SK-N-SH (cell line): ENCODE measurements at regions not wholly inside any gene's neighbourhood (a gene's known extent, or its start where the extent isn't known, plus 50 kb on each side); places are given as distances from the start of the nearest gene placed in this dataset.

Experiments
- CTCF ChIA-PET: fragments of 300-600, 350-600 bp; formaldehyde crosslinking; extraction: SDS; loops from one replicate; lab custom pipeline; 2021; lab: Yijun Ruan, JAX
- POLR2A ChIA-PET: fragments of 350-600 bp; sonication (Branson Sonifier 250); formaldehyde crosslinking; extraction: SDS; loops from one replicate; lab custom pipeline; 2020; ENCODE audit warnings: antibody characterized with exemption, inconsistent platforms; lab: Yijun Ruan, JAX
- DNase-seq: peaks from one replicate; pipeline ENCODE4 v3.0.0; 2012
- H2AFZ ChIP-seq: fragments of 200-600 bp; sonication (generic); 2 replicates; pipeline ENCODE4 v1.8.1; 2016; ENCODE audit warnings: antibody characterized with exemption, mild to moderate bottlenecking, low read depth
- H3F3A ChIP-seq: fragments of 200-600 bp; sonication (generic); replicated peaks from 2 replicates; pipeline ENCODE3; 2016; ENCODE audit warnings: antibody characterized with exemption, mild to moderate bottlenecking; ENCODE audit not compliant: insufficient read depth
- H3K27ac ChIP-seq, 2 experiments: fragments of 200-500 bp in 1 of 2; fragments of 200-600 bp in 1 of 2; sonication (Bioruptor generic) in 1 of 2; sonication (generic), shearing (Covaris generic) in 1 of 2; 2 replicates each; pipeline versions ENCODE4 v1.5.1 to v1.6.1; 2014 to 2016; ENCODE audit warnings: low read depth in 2 of 2, inconsistent platforms in 1 of 2, low read length in 1 of 2, mild to moderate bottlenecking in 1 of 2, mixed read lengths in 1 of 2
- H3K27me3 ChIP-seq: fragments of 200-600 bp; sonication (generic), shearing (Covaris generic); 2 replicates; pipeline ENCODE4 v1.6.1; 2016; ENCODE audit warnings: mixed run types; ENCODE audit not compliant: insufficient read depth
- H3K36me3 ChIP-seq, 2 experiments: fragments of 200-500 bp in 1 of 2; fragments of 200-600 bp in 1 of 2; sonication (Bioruptor generic) in 1 of 2; sonication (generic) in 1 of 2; replicated peaks in 1 of 2; 2 replicates each; pipeline versions ENCODE3 to v1.5.1; 2014 to 2016; ENCODE audit warnings: low read length in 1 of 2, mild to moderate bottlenecking in 1 of 2; ENCODE audit not compliant: insufficient read depth in 2 of 2, control insufficient read depth in 1 of 2
- H3K4me1 ChIP-seq, 2 experiments: fragments of 200-500 bp in 1 of 2; fragments of 200-600 bp in 1 of 2; sonication (Bioruptor generic) in 1 of 2; sonication (generic), shearing (Covaris generic) in 1 of 2; 2 replicates each; pipeline versions ENCODE4 v1.5.1 to v1.6.1; 2014 to 2016; ENCODE audit warnings: low read depth in 1 of 2, low read length in 1 of 2, mixed run types in 1 of 2; ENCODE audit not compliant: insufficient read depth in 2 of 2, control insufficient read depth in 1 of 2
- H3K4me2 ChIP-seq: fragments of 200-600 bp; sonication (generic), shearing (Covaris generic); 2 replicates; pipeline ENCODE4 v1.6.1; 2017; ENCODE audit warnings: mixed run types
- H3K4me3 ChIP-seq, 2 experiments: fragments of 200-500 bp in 1 of 2; fragments of 200-600 bp in 1 of 2; sonication (Bioruptor generic) in 1 of 2; sonication (generic), shearing (Covaris generic) in 1 of 2; 2 replicates each; pipeline versions ENCODE4 v1.5.1 to v1.8.1; 2014 to 2016; ENCODE audit warnings: low read depth in 2 of 2, inconsistent platforms in 1 of 2, low read length in 1 of 2, mild to moderate bottlenecking in 1 of 2, mixed read lengths in 1 of 2, moderate library complexity in 1 of 2
- H3K79me2 ChIP-seq: fragments of 200-600 bp; sonication (generic); 2 replicates; pipeline ENCODE4 v1.8.1; 2017; ENCODE audit warnings: mild to moderate bottlenecking; ENCODE audit not compliant: insufficient read depth
- H3K9ac ChIP-seq: fragments of 200-600 bp; sonication (generic); 2 replicates; pipeline ENCODE4 v1.6.1; 2017; ENCODE audit warnings: mixed run types
- H3K9me2 ChIP-seq: fragments of 200-600 bp; sonication (generic); 2 replicates; pipeline ENCODE4 v1.6.1; 2017; ENCODE audit warnings: mixed run types
- H3K9me3 ChIP-seq: fragments of 200-600 bp; sonication (generic); 2 replicates; pipeline ENCODE4 v1.6.1; 2017; ENCODE audit warnings: mixed run types, mild to moderate bottlenecking, moderate library complexity
- H4K20me1 ChIP-seq: fragments of 200-600 bp; sonication (generic); 2 replicates; pipeline ENCODE4 v1.6.1; 2017; ENCODE audit warnings: mild to moderate bottlenecking, mixed run types; ENCODE audit not compliant: insufficient read depth
- CHD2 ChIP-seq: fragments of 150-350 bp; IDR thresholded peaks from 2 replicates; pipeline ENCODE4 v1.6.1; 2018; ENCODE audit warnings: low read length; ENCODE audit not compliant: partially characterized antibody
- ELF1 ChIP-seq: IDR thresholded peaks from 2 replicates; pipeline ENCODE4 v1.4.0; 2012
- EP300 ChIP-seq, 2 experiments: IDR thresholded peaks; 2 replicates each; pipeline versions ENCODE4 v1.4.0 to v1.6.1; 2012; ENCODE audit warnings: borderline replicate concordance in 1 of 2, low read depth in 1 of 2, low read length in 1 of 2
- FOXJ3 ChIP-seq: sonication (generic); formaldehyde crosslinking; IDR thresholded peaks from 2 replicates; pipeline ENCODE4 v1.5.1; 2020; ENCODE audit warnings: mild to moderate bottlenecking, missing genetic modification reagents
- GATA2 ChIP-seq: sonication (generic); formaldehyde crosslinking; IDR thresholded peaks from 2 replicates; pipeline ENCODE4 v1.5.0; 2020; ENCODE audit warnings: mild to moderate bottlenecking, missing genetic modification reagents
- IRF3 ChIP-seq: fragments of 150-350 bp; IDR thresholded peaks from 2 replicates; pipeline ENCODE4 v1.6.1; 2016; ENCODE audit warnings: mild to moderate bottlenecking, low read depth, low read length
- MXI1 ChIP-seq: IDR thresholded peaks from 2 replicates; pipeline ENCODE4 v1.6.1; 2012; ENCODE audit warnings: mild to moderate bottlenecking, low read depth, low read length, improper control_type of control experiment
- NFIC ChIP-seq: IDR thresholded peaks from 2 replicates; pipeline ENCODE4 v1.4.0; 2012; ENCODE audit warnings: borderline replicate concordance
- NRF1 ChIP-seq: IDR thresholded peaks from 2 replicates; pipeline ENCODE4 v1.6.1; 2012; ENCODE audit warnings: low read depth, mild to moderate bottlenecking, low read length
- RAD21 ChIP-seq: IDR thresholded peaks from 2 replicates; pipeline ENCODE4 v1.6.1; 2012; ENCODE audit warnings: mild to moderate bottlenecking, low read length
- RCOR1 ChIP-seq: fragments of 150-350 bp; IDR thresholded peaks from 2 replicates; pipeline ENCODE4 v1.6.1; 2017; ENCODE audit warnings: antibody characterized with exemption, low read length
- REST ChIP-seq: IDR thresholded peaks from 2 replicates; pipeline ENCODE4 v1.6.1; 2012; ENCODE audit warnings: mild to moderate bottlenecking, low read depth, low read length, moderate library complexity
- RXRA ChIP-seq: IDR thresholded peaks from 2 replicates; pipeline ENCODE4 v1.4.0; 2012; ENCODE audit warnings: low read depth, mild to moderate bottlenecking, borderline replicate concordance
- SIN3A ChIP-seq: IDR thresholded peaks from 2 replicates; pipeline ENCODE4 v1.6.1; 2012; ENCODE audit warnings: low read depth, mild to moderate bottlenecking, low read length, moderate library complexity, borderline replicate concordance
- SMC3 ChIP-seq: IDR thresholded peaks from 2 replicates; pipeline ENCODE4 v1.6.1; 2012; ENCODE audit warnings: low read depth, low read length, improper control_type of control experiment
- TAF1 ChIP-seq: IDR thresholded peaks from 2 replicates; pipeline ENCODE4 v1.6.1; 2012; ENCODE audit warnings: low read depth, mild to moderate bottlenecking, low read length, moderate library complexity, borderline replicate concordance
- TEAD4 ChIP-seq: IDR thresholded peaks from 2 replicates; pipeline ENCODE4 v1.4.0; 2012; ENCODE audit warnings: mild to moderate bottlenecking, borderline replicate concordance; ENCODE audit not compliant: insufficient read depth
- YY1 ChIP-seq: IDR thresholded peaks from 2 replicates; pipeline ENCODE4 v1.4.0; 2012; ENCODE audit warnings: low read depth, mild to moderate bottlenecking
- WGBS: methylation state at CpG from one replicate; pipeline ENCODE4 v1.1.6; 2017; ENCODE audit warnings: low lambda C conversion rate; 5-methylcytosine and 5-hydroxymethylcytosine counted together
- TF ChIP-seq, protein P1 (sequence below): fragments of 200-600 bp; sonication (generic); IDR thresholded peaks from 2 replicates; pipeline ENCODE4 v1.6.1; 2017; ENCODE audit warnings: antibody characterized with exemption, mild to moderate bottlenecking, moderate library complexity
- TF ChIP-seq, protein P2 (sequence below): IDR thresholded peaks from 2 replicates; pipeline ENCODE4 v1.4.0; 2012; ENCODE audit warnings: low read depth
- TF ChIP-seq, protein P3 (sequence below): IDR thresholded peaks from 2 replicates; pipeline ENCODE4 v1.4.0; 2012; ENCODE audit warnings: low read depth, borderline replicate concordance

GRCh38 chr10:30793093-30793492 is 163.5 kb upstream of the LYZL2 start:
- ChIA-PET POLR2A (interaction anchor here (0.6 kb wide), 1 partner anchor 12 kb away, joined by 4 read pairs; no protein-coding TSS in a partner anchor), CTCF (no interaction called here)
- Histone ChIP-seq H4K20me1 (no peaks in the 10 kb centered on the region), H3K9me2 (no peaks in the 10 kb centered on the region), H3F3A (no peaks in the 10 kb centered on the region), H3K4me2 (no peak overlapping the region), H3K27me3 (no peaks in the 10 kb centered on the region), H2AFZ (no peak overlapping the region), H3K79me2 (no peaks in the 10 kb centered on the region), H3K4me1 (no peaks in the 10 kb centered on the region), H3K4me3 (no peak overlapping the region), H3K9ac (no peak overlapping the region), H3K36me3 (no peaks in the 10 kb centered on the region), H3K9me3 (no peaks in the 10 kb centered on the region), H3K27ac (no peak overlapping the region)
- DNase-seq, result no peak
- no peak for TF ChIP-seq SMC3
- no peak for TF ChIP-seq RAD21
- TF ChIP-seq EP300 (IDR thresholded peaks at IDR 0.05; ENCODE audit: borderline replicate concordance in 1 of 2, low read depth in 1 of 2, low read length in 1 of 2), result no peak
- TF ChIP-seq, protein P1, sequence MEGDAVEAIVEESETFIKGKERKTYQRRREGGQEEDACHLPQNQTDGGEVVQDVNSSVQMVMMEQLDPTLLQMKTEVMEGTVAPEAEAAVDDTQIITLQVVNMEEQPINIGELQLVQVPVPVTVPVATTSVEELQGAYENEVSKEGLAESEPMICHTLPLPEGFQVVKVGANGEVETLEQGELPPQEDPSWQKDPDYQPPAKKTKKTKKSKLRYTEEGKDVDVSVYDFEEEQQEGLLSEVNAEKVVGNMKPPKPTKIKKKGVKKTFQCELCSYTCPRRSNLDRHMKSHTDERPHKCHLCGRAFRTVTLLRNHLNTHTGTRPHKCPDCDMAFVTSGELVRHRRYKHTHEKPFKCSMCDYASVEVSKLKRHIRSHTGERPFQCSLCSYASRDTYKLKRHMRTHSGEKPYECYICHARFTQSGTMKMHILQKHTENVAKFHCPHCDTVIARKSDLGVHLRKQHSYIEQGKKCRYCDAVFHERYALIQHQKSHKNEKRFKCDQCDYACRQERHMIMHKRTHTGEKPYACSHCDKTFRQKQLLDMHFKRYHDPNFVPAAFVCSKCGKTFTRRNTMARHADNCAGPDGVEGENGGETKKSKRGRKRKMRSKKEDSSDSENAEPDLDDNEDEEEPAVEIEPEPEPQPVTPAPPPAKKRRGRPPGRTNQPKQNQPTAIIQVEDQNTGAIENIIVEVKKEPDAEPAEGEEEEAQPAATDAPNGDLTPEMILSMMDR, result no peak
- no peak for TF ChIP-seq SIN3A
- no peak for TF ChIP-seq TEAD4
- TF ChIP-seq TAF1, result no peak
- TF ChIP-seq, protein P2, sequence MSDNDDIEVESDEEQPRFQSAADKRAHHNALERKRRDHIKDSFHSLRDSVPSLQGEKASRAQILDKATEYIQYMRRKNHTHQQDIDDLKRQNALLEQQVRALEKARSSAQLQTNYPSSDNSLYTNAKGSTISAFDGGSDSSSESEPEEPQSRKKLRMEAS, result no peak
- no peak for TF ChIP-seq GATA2 (CRISPR knock-in tag)
- TF ChIP-seq YY1, result no peak
- no peak for TF ChIP-seq NRF1
- TF ChIP-seq IRF3, result no peak
- TF ChIP-seq MXI1, result no peak
- TF ChIP-seq FOXJ3, result no peak
- 59% methylated on average over 3 of the region's 3 CpGs for WGBS

GRCh38 chr10:30792025-30792424 is 162.5 kb upstream of the LYZL2 start:
- Histone ChIP-seq H3K9me3 (no peaks in the 10 kb centered on the region), H4K20me1 (no peaks in the 10 kb centered on the region), H2AFZ (no peak overlapping the region), H3K79me2 (no peaks in the 10 kb centered on the region), H3K9ac (no peak overlapping the region), H3K36me3 (no peaks in the 10 kb centered on the region), H3K4me1 (peaks cover 0 to 5% of the 10 kb centered on the region in 2 experiments; a peak in 1 of 4 replicates), H3K9me2 (no peaks in the 10 kb centered on the region), H3K27ac (no peak overlapping the region), H3K4me3 (no peak overlapping the region), H3F3A (no peaks in the 10 kb centered on the region), H3K27me3 (no peaks in the 10 kb centered on the region), H3K4me2 (no peak overlapping the region)
- ChIA-PET POLR2A (no interaction called here), CTCF (no interaction called here)
- WGBS, result 65% methylated on average over 2 of the region's 2 CpGs
- no peak for DNase-seq
- no peak for TF ChIP-seq ELF1
- no peak for TF ChIP-seq EP300 (IDR thresholded peaks at IDR 0.05; ENCODE audit: borderline replicate concordance in 1 of 2, low read depth in 1 of 2, low read length in 1 of 2)
- no peak for TF ChIP-seq RXRA
- TF ChIP-seq, protein P3, sequence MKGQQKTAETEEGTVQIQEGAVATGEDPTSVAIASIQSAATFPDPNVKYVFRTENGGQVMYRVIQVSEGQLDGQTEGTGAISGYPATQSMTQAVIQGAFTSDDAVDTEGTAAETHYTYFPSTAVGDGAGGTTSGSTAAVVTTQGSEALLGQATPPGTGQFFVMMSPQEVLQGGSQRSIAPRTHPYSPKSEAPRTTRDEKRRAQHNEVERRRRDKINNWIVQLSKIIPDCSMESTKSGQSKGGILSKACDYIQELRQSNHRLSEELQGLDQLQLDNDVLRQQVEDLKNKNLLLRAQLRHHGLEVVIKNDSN, result no peak
- TF ChIP-seq REST, result no peak
- no peak for TF ChIP-seq RCOR1
- no peak for TF ChIP-seq NFIC
- TF ChIP-seq GATA2 (CRISPR knock-in tag), result no peak
- TF ChIP-seq SMC3, result no peak
- TF ChIP-seq, protein P2, result no peak
- TF ChIP-seq TAF1, result no peak
- no peak for TF ChIP-seq FOXJ3
- no peak for TF ChIP-seq CHD2
